GM12878 (cell line): ENCODE measurements at regions not wholly inside any gene's neighbourhood (a gene's known extent, or its start where the extent isn't known, plus 50 kb on each side); places are given as distances from the start of the nearest gene placed in this dataset.

Source experiments
- BACH1 ChIP-seq: fragments of 450-650 bp; IDR thresholded peaks from 2 replicates; pipeline ENCODE4 v1.6.1; 2017; ENCODE audit warnings: mild to moderate bottlenecking, borderline replicate concordance
- CBX5 ChIP-seq: sonication (generic); IDR thresholded peaks from 2 replicates; pipeline ENCODE4 v1.6.1; 2016; ENCODE audit warnings: low read depth, moderate library complexity, mild to moderate bottlenecking, inconsistent platforms
- MXI1 ChIP-seq: fragments of 150-350 bp; IDR thresholded peaks from 2 replicates; pipeline ENCODE4 v1.6.1; 2011; ENCODE audit warnings: low read depth, mild to moderate bottlenecking, inconsistent platforms, low read length, improper control_type of control experiment
- TF ChIP-seq, protein P1 (sequence below), 3 experiments: IDR thresholded peaks in 2 of 3; conservative IDR thresholded peaks in 1 of 3; 2 replicates each; pipeline ENCODE4 v1.5.1; 2011; ENCODE audit warnings: low read depth in 3 of 3, low read length in 3 of 3, mild to moderate bottlenecking in 3 of 3, control low read depth in 2 of 3, moderate library complexity in 2 of 3, inconsistent platforms in 1 of 3, mixed read lengths in 1 of 3; ENCODE audit not compliant: control insufficient read depth in 2 of 3, insufficient read depth in 1 of 3; ENCODE audit errors: extremely low read depth in 1 of 3

DNA sequence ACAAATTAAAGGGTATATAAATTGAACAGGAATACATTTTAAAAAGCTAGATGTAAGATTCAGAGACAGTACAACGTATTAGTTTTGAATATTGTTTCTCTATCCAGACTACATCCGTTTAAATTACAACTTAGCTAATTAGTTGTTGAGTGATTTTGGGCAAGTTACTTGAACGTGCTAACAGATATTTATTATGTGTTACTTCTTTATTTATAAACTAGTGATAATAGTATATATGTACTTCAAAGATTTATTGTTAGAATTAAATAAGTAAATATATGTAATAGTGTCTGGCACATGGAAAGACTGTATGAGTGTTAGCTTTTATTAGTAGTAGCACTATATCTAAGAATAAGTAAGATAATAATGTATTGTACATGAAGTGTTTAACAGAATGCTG, 92.0 kb upstream of the GBE1 start:
- TF ChIP-seq, protein P1, sequence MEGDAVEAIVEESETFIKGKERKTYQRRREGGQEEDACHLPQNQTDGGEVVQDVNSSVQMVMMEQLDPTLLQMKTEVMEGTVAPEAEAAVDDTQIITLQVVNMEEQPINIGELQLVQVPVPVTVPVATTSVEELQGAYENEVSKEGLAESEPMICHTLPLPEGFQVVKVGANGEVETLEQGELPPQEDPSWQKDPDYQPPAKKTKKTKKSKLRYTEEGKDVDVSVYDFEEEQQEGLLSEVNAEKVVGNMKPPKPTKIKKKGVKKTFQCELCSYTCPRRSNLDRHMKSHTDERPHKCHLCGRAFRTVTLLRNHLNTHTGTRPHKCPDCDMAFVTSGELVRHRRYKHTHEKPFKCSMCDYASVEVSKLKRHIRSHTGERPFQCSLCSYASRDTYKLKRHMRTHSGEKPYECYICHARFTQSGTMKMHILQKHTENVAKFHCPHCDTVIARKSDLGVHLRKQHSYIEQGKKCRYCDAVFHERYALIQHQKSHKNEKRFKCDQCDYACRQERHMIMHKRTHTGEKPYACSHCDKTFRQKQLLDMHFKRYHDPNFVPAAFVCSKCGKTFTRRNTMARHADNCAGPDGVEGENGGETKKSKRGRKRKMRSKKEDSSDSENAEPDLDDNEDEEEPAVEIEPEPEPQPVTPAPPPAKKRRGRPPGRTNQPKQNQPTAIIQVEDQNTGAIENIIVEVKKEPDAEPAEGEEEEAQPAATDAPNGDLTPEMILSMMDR (IDR thresholded peaks at IDR 0.05 in 2 of 3, conservative IDR thresholded peaks at IDR 0.05 in 1 of 3; ENCODE audit: control insufficient read depth in 2 of 3, extremely low read depth in 1 of 3, insufficient read depth in 1 of 3, low read depth in 3 of 3, low read length in 3 of 3) = no peak
- no peak for TF ChIP-seq BACH1
- TF ChIP-seq CBX5 = no peak
- TF ChIP-seq MXI1 = no peak
